ENCODE measurements at regions not wholly inside any gene's neighbourhood (a gene's known extent, or its start where the extent isn't known, plus 50 kb on each side); places are given as distances from the start of the nearest gene placed in this dataset.

- no peak for DNase-seq (ENCODE audit: low read depth, low spot score)
- in situ Hi-C loops (cut with HindIII; ENCODE audit: low pct_unique_long_range_greater_than_20kb, low sequenced_read_pairs): no loop called here
Observed at GRCh38 chr16:51429041-51429440, 278.0 kb upstream of the SALL1 start.

GRCh38 chr16:51427085-51427484 lies 276.0 kb upstream of the SALL1 start:
- DNase-seq (ENCODE audit: low read depth, low spot score): no peak
- in situ Hi-C loops (cut with HindIII; ENCODE audit: low pct_unique_long_range_greater_than_20kb, low sequenced_read_pairs): no loop called here

- in situ Hi-C loops (cut with HindIII; ENCODE audit: low pct_unique_long_range_greater_than_20kb, low sequenced_read_pairs): no loop called here
- DNase-seq (ENCODE audit: low read depth, low spot score): no peak
Observed at GRCh38 chr16:51426276-51426675, 275.2 kb upstream of the SALL1 start.

- no peak for DNase-seq (ENCODE audit: low read depth, low spot score)
- in situ Hi-C loops (cut with HindIII; ENCODE audit: low pct_unique_long_range_greater_than_20kb, low sequenced_read_pairs): no loop called here
Observed at GRCh38 chr16:51420247-51420646, 269.2 kb upstream of the SALL1 start.

GRCh38 chr16:51419768-51420167 lies 268.7 kb upstream of the SALL1 start:
- no peak for DNase-seq (ENCODE audit: low read depth, low spot score)
- in situ Hi-C loops (cut with HindIII; ENCODE audit: low pct_unique_long_range_greater_than_20kb, low sequenced_read_pairs): no loop called here

- in situ Hi-C loops (cut with HindIII; ENCODE audit: low pct_unique_long_range_greater_than_20kb, low sequenced_read_pairs): no loop called here
- DNase-seq (ENCODE audit: low read depth, low spot score): no peak
Observed at GRCh38 chr16:51418258-51418657, 267.2 kb upstream of the SALL1 start.

- in situ Hi-C loops (cut with HindIII; ENCODE audit: low pct_unique_long_range_greater_than_20kb, low sequenced_read_pairs): no loop called here
Observed at GRCh38 chr16:51416926-51417325, 265.9 kb upstream of the SALL1 start.

GRCh38 chr16:51410125-51410524 lies 259.1 kb upstream of the SALL1 start:
- in situ Hi-C loops (cut with HindIII; ENCODE audit: low pct_unique_long_range_greater_than_20kb, low sequenced_read_pairs): no loop called here
- DNase-seq (ENCODE audit: low read depth, low spot score): no peak

More at GRCh38 chr16:51416926-51417325, 265.9 kb upstream of the SALL1 start:
- DNase-seq (ENCODE audit: low read depth, low spot score): no peak

GRCh38 chr16:51409001-51409675 lies 258.1 kb upstream of the SALL1 start:
- DNase-seq (ENCODE audit: low read depth, low spot score): no peak
- in situ Hi-C loops (cut with HindIII; ENCODE audit: low pct_unique_long_range_greater_than_20kb, low sequenced_read_pairs): no loop called here

- DNase-seq (ENCODE audit: low read depth, low spot score): no peak
- in situ Hi-C loops (cut with HindIII; ENCODE audit: low pct_unique_long_range_greater_than_20kb, low sequenced_read_pairs): no loop called here
Observed at GRCh38 chr16:51408357-51408756, 257.3 kb upstream of the SALL1 start.

- DNase-seq (ENCODE audit: low read depth, low spot score): no peak
- in situ Hi-C loops (cut with HindIII; ENCODE audit: low pct_unique_long_range_greater_than_20kb, low sequenced_read_pairs): no loop called here
Observed at GRCh38 chr16:51407921-51408320, 256.9 kb upstream of the SALL1 start.

GRCh38 chr16:51407199-51407598 lies 256.1 kb upstream of the SALL1 start:
- DNase-seq (ENCODE audit: low read depth, low spot score): no peak
- in situ Hi-C loops (cut with HindIII; ENCODE audit: low pct_unique_long_range_greater_than_20kb, low sequenced_read_pairs): no loop called here

GRCh38 chr16:51405361-51405760 lies 254.3 kb upstream of the SALL1 start:
- DNase-seq (ENCODE audit: low read depth, low spot score): no peak
- in situ Hi-C loops (cut with HindIII; ENCODE audit: low pct_unique_long_range_greater_than_20kb, low sequenced_read_pairs): no loop called here

- in situ Hi-C loops (cut with HindIII; ENCODE audit: low pct_unique_long_range_greater_than_20kb, low sequenced_read_pairs): no loop called here
- DNase-seq (ENCODE audit: low read depth, low spot score): no peak
Observed at GRCh38 chr16:51404386-51404785, 253.3 kb upstream of the SALL1 start.

- in situ Hi-C loops (cut with HindIII; ENCODE audit: low pct_unique_long_range_greater_than_20kb, low sequenced_read_pairs): no loop called here
- DNase-seq (ENCODE audit: low read depth, low spot score): no peak
Observed at GRCh38 chr16:51402785-51403184, 251.7 kb upstream of the SALL1 start.

- in situ Hi-C loops (cut with HindIII; ENCODE audit: low pct_unique_long_range_greater_than_20kb, low sequenced_read_pairs): no loop called here
- DNase-seq (ENCODE audit: low read depth, low spot score): no peak
Observed at GRCh38 chr16:51402298-51402697, 251.2 kb upstream of the SALL1 start.

- in situ Hi-C loops (cut with HindIII; ENCODE audit: low pct_unique_long_range_greater_than_20kb, low sequenced_read_pairs): no loop called here
- no peak for DNase-seq (ENCODE audit: low read depth, low spot score)
Observed at GRCh38 chr16:51401673-51402072, 250.6 kb upstream of the SALL1 start.

- no peak for DNase-seq (ENCODE audit: low read depth, low spot score)
- in situ Hi-C loops (cut with HindIII; ENCODE audit: low pct_unique_long_range_greater_than_20kb, low sequenced_read_pairs): no loop called here
Observed at GRCh38 chr16:51399908-51400670, 249.0 kb upstream of the SALL1 start.

GRCh38 chr16:51394421-51394820 lies 243.4 kb upstream of the SALL1 start:
- in situ Hi-C loops (cut with HindIII; ENCODE audit: low pct_unique_long_range_greater_than_20kb, low sequenced_read_pairs): no loop called here
- no peak for DNase-seq (ENCODE audit: low read depth, low spot score)
